ENCODE measurements at regions not wholly inside any gene's neighbourhood (a gene's known extent, or its start where the extent isn't known, plus 50 kb on each side); places are given as distances from the start of the nearest gene placed in this dataset.
A peak's percentile ranks its signal among the peaks of the same experiment; 100 is the strongest.

- no peak overlapping the region for H3K27ac ChIP-seq (ENCODE audit: extremely low read depth, low read depth, low read length)
- DNase-seq (ENCODE audit: extremely low read depth in 1 of 4, low spot score in 3 of 4) (no peak), ATAC-seq (no peak), FAIRE-seq (no peak)
- no peaks in the 10 kb centered on the region for H3K9me1 ChIP-seq (ENCODE audit: control insufficient read depth, insufficient read depth, low read length)
- H3K4me2 ChIP-seq (ENCODE audit: insufficient read depth, low read length) = no peak overlapping the region
- intact Hi-C loops (cut with micrococcal nuclease) (loop anchor here (10.0 kb wide), 1 partner anchor 456 kb away; no protein-coding TSS in a partner anchor), in situ Hi-C loops (cut with MboI) (loop anchor here (25.0 kb wide), 2 partner anchors 748 to 1348 kb away; no protein-coding TSS in a partner anchor)
- H2AFZ ChIP-seq (ENCODE audit: low read depth, low read length) = no peak overlapping the region
- TF ChIP-seq NR2C1 (IDR thresholded peaks at IDR 0.05) (no peak), NR2C1 (tag; IDR thresholded peaks at IDR 0.05) (no peak), ELF1 (tag; IDR thresholded peaks at IDR 0.05) (no peak), SRSF7 (optimal IDR thresholded peaks at IDR 0.05; ENCODE audit: low read depth, low read length) (no peak), ZNF408 (CRISPR knock-in tag; IDR thresholded peaks at IDR 0.05; ENCODE audit: low read depth) (no peak), ZEB2 (IDR thresholded peaks at IDR 0.05) (no peak), C11orf30 (IDR thresholded peaks at IDR 0.05; ENCODE audit: low read depth) (0 out of 2 replicates have a peak, but pooled peaks have one; percentile 7)
- TF ChIP-seq, protein P1, sequence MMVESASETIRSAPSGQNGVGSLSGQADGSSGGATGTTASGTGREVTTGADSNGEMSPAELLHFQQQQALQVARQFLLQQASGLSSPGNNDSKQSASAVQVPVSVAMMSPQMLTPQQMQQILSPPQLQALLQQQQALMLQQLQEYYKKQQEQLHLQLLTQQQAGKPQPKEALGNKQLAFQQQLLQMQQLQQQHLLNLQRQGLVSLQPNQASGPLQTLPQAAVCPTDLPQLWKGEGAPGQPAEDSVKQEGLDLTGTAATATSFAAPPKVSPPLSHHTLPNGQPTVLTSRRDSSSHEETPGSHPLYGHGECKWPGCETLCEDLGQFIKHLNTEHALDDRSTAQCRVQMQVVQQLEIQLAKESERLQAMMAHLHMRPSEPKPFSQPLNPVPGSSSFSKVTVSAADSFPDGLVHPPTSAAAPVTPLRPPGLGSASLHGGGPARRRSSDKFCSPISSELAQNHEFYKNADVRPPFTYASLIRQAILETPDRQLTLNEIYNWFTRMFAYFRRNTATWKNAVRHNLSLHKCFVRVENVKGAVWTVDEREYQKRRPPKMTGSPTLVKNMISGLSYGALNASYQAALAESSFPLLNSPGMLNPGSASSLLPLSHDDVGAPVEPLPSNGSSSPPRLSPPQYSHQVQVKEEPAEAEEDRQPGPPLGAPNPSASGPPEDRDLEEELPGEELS (CRISPR knock-in tag; IDR thresholded peaks at IDR 0.05; ENCODE audit: borderline replicate concordance) = no peak
- no peaks in the 10 kb centered on the region for H3K79me2 ChIP-seq (ENCODE audit: control insufficient read depth, insufficient read depth, low read length)
- BruUV-seq (replicated peaks) = no TSS peak
- no peaks in the 10 kb centered on the region for H3K9me3 ChIP-seq (replicated peaks; ENCODE audit: control insufficient read depth, insufficient read depth, low read depth, low read length)
- H3K9ac ChIP-seq (ENCODE audit: insufficient read depth in 1 of 2, low read depth in 2 of 2, low read length in 2 of 2) = no peak overlapping the region
- no peaks in the 10 kb centered on the region for H3K36me3 ChIP-seq (ENCODE audit: control insufficient read depth, insufficient read depth, low read length)
- ChIA-PET POLR2A (no interaction called here), CTCF (ENCODE audit: low intra/inter-chr PET ratio) (no interaction called here)
- H3K4me3 ChIP-seq = no peak overlapping the region
- no peaks in the 10 kb centered on the region for H4K20me1 ChIP-seq (replicated peaks; ENCODE audit: control insufficient read depth, insufficient read depth, low read length)
- no peaks in the 10 kb centered on the region for H3K4me1 ChIP-seq (replicated peaks in 1 of 2; ENCODE audit: control insufficient read depth in 2 of 2, insufficient read depth in 2 of 2, low read length in 2 of 2)
- no peaks in the 10 kb centered on the region for H3K27me3 ChIP-seq (ENCODE audit: control insufficient read depth in 2 of 2, insufficient read depth in 2 of 2, low read length in 2 of 2)
These were observed 360.8 kb downstream of the CRPPA start for GRCh38 chr7:16060502-16060901.
